ENCODE measurements at regions not wholly inside any gene's neighbourhood (a gene's known extent, or its start where the extent isn't known, plus 50 kb on each side); places are given as distances from the start of the nearest gene placed in this dataset.

DNA sequence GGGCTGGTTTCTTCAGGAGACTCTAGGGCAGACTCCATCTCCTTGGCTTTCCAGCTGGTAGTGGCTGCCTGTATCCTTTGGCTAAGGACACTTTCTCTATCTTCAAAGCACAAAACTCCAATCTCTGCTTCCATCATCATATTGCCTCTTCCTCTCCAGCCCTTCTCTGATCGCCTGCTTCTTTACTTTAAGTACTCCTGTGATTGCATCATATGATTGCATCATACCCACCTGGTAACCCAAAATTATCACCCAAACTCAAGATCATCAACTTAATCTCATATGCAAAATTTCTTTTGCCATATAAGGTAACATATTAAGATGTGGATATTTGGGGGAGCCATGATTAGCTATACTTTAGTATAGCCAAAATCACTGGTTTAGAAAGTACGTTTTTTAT is 1092.6 kb upstream of the CDH6 start:
- TF ChIP-seq, protein P1, sequence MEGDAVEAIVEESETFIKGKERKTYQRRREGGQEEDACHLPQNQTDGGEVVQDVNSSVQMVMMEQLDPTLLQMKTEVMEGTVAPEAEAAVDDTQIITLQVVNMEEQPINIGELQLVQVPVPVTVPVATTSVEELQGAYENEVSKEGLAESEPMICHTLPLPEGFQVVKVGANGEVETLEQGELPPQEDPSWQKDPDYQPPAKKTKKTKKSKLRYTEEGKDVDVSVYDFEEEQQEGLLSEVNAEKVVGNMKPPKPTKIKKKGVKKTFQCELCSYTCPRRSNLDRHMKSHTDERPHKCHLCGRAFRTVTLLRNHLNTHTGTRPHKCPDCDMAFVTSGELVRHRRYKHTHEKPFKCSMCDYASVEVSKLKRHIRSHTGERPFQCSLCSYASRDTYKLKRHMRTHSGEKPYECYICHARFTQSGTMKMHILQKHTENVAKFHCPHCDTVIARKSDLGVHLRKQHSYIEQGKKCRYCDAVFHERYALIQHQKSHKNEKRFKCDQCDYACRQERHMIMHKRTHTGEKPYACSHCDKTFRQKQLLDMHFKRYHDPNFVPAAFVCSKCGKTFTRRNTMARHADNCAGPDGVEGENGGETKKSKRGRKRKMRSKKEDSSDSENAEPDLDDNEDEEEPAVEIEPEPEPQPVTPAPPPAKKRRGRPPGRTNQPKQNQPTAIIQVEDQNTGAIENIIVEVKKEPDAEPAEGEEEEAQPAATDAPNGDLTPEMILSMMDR (IDR thresholded peaks at IDR 0.05; ENCODE audit: low read depth, low read length) = no peak
- TF ChIP-seq EZH2phosphoT487 (IDR thresholded peaks at IDR 0.05; ENCODE audit: low read depth) = no peak

Data from OCI-LY3 (cell line).